ENCODE measurements at regions not wholly inside any gene's neighbourhood (a gene's known extent, or its start where the extent isn't known, plus 50 kb on each side); places are given as distances from the start of the nearest gene placed in this dataset.
"Not testable (repeated sequence)": the region's sequence is repeated elsewhere in the genome, so short reads cannot be mapped to it uniquely, and the experiment has no call there.

GRCh38 chr1:219863816-219864215, 64.5 kb downstream of the SLC30A10 start:
- not testable (repeated sequence) for TF ChIP-seq POLR2A (IDR thresholded peaks at IDR 0.05; ENCODE audit: low read length); GATA1 (IDR thresholded peaks at IDR 0.05; ENCODE audit: low read depth, low read length)
